ENCODE measurements at regions not wholly inside any gene's neighbourhood (a gene's known extent, or its start where the extent isn't known, plus 50 kb on each side); places are given as distances from the start of the nearest gene placed in this dataset.

- H3K4me1 Mint-ChIP-seq (ENCODE audit: unreplicated experiment): no peaks in the 10 kb centered on the region
- H3K9me3 Mint-ChIP-seq (ENCODE audit: unreplicated experiment): peaks cover 8% of the 10 kb centered on the region
- H3K36me3 Mint-ChIP-seq (ENCODE audit: low read depth, unreplicated experiment): no peaks in the 10 kb centered on the region
- no peak for DNase-seq (ENCODE audit: low spot score)
- H3K27ac Mint-ChIP-seq (ENCODE audit: unreplicated experiment): no peak overlapping the region
- H3K4me3 Mint-ChIP-seq (ENCODE audit: unreplicated experiment): no peak overlapping the region
- H3K27me3 Mint-ChIP-seq (ENCODE audit: unreplicated experiment): no peaks in the 10 kb centered on the region
- no peak for TF ChIP-seq CTCF (IDR thresholded peaks at IDR 0.05; ENCODE audit: unreplicated experiment)
Measured at GRCh38 chrX:13142891-13143290, 98.5 kb upstream of the FAM9C start.

GRCh38 chrX:13140007-13140406 is 95.6 kb upstream of the FAM9C start:
- Mint-ChIP-seq H3K4me1 (ENCODE audit: unreplicated experiment) (no peaks in the 10 kb centered on the region), H3K27ac (ENCODE audit: unreplicated experiment) (no peak overlapping the region), H3K9me3 (ENCODE audit: unreplicated experiment) (no peaks in the 10 kb centered on the region), H3K36me3 (ENCODE audit: low read depth, unreplicated experiment) (no peaks in the 10 kb centered on the region), H3K4me3 (ENCODE audit: unreplicated experiment) (no peak overlapping the region), H3K27me3 (ENCODE audit: unreplicated experiment) (no peaks in the 10 kb centered on the region)
- no peak for TF ChIP-seq CTCF (IDR thresholded peaks at IDR 0.05; ENCODE audit: unreplicated experiment)
- DNase-seq (ENCODE audit: low spot score): no peak

DNA sequence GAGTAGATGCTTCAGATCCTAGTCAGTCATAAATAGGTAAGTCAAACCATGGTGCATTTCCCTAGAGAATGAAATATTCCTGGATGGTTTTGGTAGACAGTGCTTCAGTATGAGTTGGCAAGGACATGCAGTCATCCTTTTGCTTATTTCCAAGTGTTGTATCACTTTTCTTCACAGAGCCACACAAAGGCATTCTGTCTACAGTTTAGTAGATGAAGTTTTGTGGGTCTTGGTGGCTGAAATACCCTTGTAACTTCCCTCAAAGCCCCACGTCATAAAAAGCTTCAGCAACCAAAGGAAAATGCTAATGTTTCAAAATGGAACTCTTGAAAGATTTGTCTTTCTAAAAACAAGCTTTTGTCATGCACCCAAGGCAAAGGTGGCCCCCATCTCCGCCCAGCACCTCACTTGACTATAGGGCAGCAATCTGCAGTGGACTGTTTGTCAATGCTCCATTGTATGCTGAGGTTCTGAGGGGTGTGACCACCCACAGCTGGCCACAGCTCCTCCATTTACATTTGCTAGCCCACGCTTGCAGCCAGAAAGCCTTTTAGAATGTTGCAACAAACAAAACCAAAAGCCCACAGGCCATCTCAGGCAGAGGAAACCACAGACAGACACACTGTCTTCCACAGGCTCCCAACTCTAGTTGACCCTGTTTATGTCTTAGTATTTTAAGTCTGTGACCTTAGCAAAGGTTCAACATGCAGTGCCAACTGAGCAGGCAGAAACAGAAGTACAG is 87.1 kb upstream of the FAM9C start:
- no peak overlapping the region for H3K27ac Mint-ChIP-seq (ENCODE audit: unreplicated experiment)
- no peak for DNase-seq (ENCODE audit: low spot score)
- no peaks in the 10 kb centered on the region for H3K27me3 Mint-ChIP-seq (ENCODE audit: unreplicated experiment)
- no peaks in the 10 kb centered on the region for H3K4me1 Mint-ChIP-seq (ENCODE audit: unreplicated experiment)
- no peaks in the 10 kb centered on the region for H3K36me3 Mint-ChIP-seq (ENCODE audit: low read depth, unreplicated experiment)
- H3K4me3 Mint-ChIP-seq (ENCODE audit: unreplicated experiment): no peak overlapping the region
- no peaks in the 10 kb centered on the region for H3K9me3 Mint-ChIP-seq (ENCODE audit: unreplicated experiment)
- no peak for TF ChIP-seq CTCF (IDR thresholded peaks at IDR 0.05; ENCODE audit: unreplicated experiment)

GRCh38 chrX:13130816-13131215 is 86.4 kb upstream of the FAM9C start:
- no peaks in the 10 kb centered on the region for H3K9me3 Mint-ChIP-seq (ENCODE audit: unreplicated experiment)
- no peak for DNase-seq (ENCODE audit: low spot score)
- no peak overlapping the region for H3K4me3 Mint-ChIP-seq (ENCODE audit: unreplicated experiment)
- no peaks in the 10 kb centered on the region for H3K27me3 Mint-ChIP-seq (ENCODE audit: unreplicated experiment)
- H3K4me1 Mint-ChIP-seq (ENCODE audit: unreplicated experiment): no peaks in the 10 kb centered on the region
- H3K27ac Mint-ChIP-seq (ENCODE audit: unreplicated experiment): no peak overlapping the region
- no peak for TF ChIP-seq CTCF (IDR thresholded peaks at IDR 0.05; ENCODE audit: unreplicated experiment)
- H3K36me3 Mint-ChIP-seq (ENCODE audit: low read depth, unreplicated experiment): no peaks in the 10 kb centered on the region

DNA sequence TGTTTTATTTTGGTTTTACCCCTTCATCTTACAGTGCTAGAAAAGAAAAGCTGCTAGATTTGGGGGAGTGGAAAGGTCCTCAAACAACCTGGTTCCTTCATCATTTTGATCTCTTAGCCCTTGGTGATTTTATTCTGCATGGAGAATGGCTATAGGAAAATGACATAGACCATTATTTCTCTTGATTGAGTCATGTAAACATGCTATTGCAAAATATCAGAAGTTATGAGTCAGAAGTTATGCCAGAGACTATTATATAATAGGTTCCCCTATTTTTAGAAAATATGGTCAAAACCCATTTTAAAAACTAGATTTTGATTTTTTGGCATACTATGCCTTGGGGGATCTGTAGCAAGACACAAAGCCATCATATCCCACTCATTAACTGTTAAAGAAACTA is 83.7 kb upstream of the FAM9C start:
- H3K9me3 Mint-ChIP-seq (ENCODE audit: unreplicated experiment): no peaks in the 10 kb centered on the region
- H3K36me3 Mint-ChIP-seq (ENCODE audit: low read depth, unreplicated experiment): no peaks in the 10 kb centered on the region
- no peak for DNase-seq (ENCODE audit: low spot score)
- peaks cover 4% of the 10 kb centered on the region for H3K4me1 Mint-ChIP-seq (ENCODE audit: unreplicated experiment)
- no peak for TF ChIP-seq CTCF (IDR thresholded peaks at IDR 0.05; ENCODE audit: unreplicated experiment)
- no peak overlapping the region for H3K4me3 Mint-ChIP-seq (ENCODE audit: unreplicated experiment)
- H3K27me3 Mint-ChIP-seq (ENCODE audit: unreplicated experiment): no peaks in the 10 kb centered on the region
- H3K27ac Mint-ChIP-seq (ENCODE audit: unreplicated experiment): no peak overlapping the region

All from endothelial cell (in vitro differentiated cells).